SU-DHL-6 (cell line): ENCODE measurements at regions not wholly inside any gene's neighbourhood (a gene's known extent, or its start where the extent isn't known, plus 50 kb on each side); places are given as distances from the start of the nearest gene placed in this dataset.

Source experiments
- EZH2phosphoT487 ChIP-seq: fragments of 200-600 bp; sonication (generic), shearing (Covaris generic); conservative IDR thresholded peaks from 2 replicates; pipeline ENCODE4 v1.6.1; 2018; ENCODE audit warnings: mild to moderate bottlenecking, antibody characterized with exemption, low read length, moderate library complexity, mixed read lengths
- TF ChIP-seq, protein P1 (sequence below): fragments of 200-600 bp; sonication (generic); IDR thresholded peaks from one replicate; pipeline ENCODE4 v1.5.1; 2017; ENCODE audit warnings: antibody characterized with exemption, mild to moderate bottlenecking, low read length, moderate library complexity; ENCODE audit not compliant: insufficient read depth, poor library complexity, severe bottlenecking

DNA sequence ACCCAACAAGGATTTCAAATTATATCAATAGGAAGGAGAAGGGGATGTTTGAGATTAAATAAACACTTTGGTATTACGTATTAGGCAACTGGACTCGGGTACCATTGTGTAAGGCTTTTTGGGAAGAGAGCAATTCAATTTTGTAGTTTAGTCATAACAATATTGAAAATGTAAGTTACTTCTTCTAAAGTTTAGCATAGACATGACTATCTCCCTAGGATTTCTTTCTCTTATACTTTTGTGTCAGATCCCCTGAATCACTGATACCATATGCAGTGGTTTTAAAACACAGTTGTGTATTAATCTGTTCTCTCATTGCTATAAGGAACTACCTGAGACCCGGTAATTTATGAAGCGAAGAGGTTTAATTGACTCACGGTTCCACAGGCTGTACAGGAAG is 123.8 kb upstream of the FAM9C start:
- TF ChIP-seq, protein P1, sequence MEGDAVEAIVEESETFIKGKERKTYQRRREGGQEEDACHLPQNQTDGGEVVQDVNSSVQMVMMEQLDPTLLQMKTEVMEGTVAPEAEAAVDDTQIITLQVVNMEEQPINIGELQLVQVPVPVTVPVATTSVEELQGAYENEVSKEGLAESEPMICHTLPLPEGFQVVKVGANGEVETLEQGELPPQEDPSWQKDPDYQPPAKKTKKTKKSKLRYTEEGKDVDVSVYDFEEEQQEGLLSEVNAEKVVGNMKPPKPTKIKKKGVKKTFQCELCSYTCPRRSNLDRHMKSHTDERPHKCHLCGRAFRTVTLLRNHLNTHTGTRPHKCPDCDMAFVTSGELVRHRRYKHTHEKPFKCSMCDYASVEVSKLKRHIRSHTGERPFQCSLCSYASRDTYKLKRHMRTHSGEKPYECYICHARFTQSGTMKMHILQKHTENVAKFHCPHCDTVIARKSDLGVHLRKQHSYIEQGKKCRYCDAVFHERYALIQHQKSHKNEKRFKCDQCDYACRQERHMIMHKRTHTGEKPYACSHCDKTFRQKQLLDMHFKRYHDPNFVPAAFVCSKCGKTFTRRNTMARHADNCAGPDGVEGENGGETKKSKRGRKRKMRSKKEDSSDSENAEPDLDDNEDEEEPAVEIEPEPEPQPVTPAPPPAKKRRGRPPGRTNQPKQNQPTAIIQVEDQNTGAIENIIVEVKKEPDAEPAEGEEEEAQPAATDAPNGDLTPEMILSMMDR = no peak
- TF ChIP-seq EZH2phosphoT487 = no peak
